ENCODE measurements at regions not wholly inside any gene's neighbourhood (a gene's known extent, or its start where the extent isn't known, plus 50 kb on each side); places are given as distances from the start of the nearest gene placed in this dataset.

DNA sequence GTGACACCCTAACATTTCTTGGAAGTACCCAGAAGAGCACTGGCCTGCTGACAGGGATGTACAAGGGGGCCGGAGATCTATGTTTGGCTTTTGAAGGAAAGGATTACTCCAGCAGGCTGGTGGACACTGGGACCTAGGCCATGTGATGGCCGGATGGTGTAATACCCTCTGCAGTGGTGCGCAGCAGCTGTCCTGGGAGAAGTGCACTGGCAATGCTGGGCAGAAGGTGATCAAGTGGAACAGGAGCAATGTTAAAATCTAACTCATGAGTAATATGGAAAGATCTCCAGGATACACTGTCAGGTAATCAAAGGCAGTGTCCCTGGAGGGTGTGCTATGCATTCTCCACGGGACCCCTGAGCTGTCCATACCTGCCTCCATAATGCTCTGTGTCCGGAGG lies 71.2 kb upstream of the POMGNT2 start:
- no peak for DNase-seq

DNA sequence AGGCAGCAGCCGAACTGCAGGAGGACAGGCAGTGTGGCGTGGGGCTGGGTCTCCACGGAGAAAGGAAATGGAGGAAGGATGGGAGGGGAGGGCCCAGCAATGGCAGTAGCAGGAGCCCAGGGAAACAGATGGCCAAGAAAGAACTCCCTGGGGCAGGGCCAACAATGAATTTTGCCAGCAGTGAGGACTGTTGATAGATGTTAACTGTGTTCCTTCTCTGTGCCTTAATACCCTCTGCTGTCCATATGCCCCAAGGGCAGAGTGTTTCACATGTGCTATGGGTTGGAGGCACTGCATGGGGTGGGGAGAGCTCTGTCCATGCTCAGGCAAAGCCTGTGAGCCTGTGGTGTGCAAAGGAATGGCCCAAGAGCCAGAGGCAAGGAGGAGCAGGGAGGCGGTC lies 70.8 kb upstream of the POMGNT2 start:
- DNase-seq, result no peak

DNA sequence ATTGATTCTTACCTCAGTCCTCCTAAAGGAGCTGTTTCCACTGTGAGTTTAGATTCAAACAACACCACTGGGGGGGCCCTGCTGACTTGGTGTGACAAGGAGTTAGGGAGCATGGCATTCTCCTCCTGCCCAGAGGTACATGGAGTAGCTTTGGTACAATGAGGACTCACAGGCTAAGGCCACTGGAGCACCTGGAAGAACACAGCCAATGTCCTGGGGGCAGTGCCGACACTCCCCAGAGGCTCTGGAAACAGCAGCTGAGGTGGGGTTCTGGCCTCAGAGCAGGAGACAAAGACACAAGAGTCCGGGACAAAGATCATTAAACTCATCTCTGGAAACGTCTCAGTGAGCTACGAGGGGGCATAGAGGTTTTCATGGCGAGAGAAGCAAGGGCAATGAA lies 69.7 kb upstream of the POMGNT2 start:
- no peak for DNase-seq

DNA sequence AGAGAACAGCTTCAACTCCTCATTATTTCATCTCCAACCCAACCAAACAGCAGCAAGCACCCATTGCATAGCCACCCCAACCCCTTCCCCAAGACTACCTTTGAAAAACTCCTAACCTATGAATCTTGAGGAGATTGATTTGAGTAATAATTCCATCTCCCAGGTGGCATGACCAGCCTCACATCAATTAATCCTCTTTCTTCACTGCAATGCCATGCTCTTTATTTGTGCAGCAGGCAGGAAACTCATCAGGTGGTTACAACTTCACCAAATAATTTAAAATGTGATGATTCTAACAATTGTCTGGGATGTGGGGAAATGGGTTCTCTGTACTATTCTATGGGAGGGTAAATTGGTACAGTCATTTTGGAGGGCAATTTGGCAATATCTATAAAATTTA lies 68.1 kb upstream of the POMGNT2 start:
- no peak for DNase-seq

DNA sequence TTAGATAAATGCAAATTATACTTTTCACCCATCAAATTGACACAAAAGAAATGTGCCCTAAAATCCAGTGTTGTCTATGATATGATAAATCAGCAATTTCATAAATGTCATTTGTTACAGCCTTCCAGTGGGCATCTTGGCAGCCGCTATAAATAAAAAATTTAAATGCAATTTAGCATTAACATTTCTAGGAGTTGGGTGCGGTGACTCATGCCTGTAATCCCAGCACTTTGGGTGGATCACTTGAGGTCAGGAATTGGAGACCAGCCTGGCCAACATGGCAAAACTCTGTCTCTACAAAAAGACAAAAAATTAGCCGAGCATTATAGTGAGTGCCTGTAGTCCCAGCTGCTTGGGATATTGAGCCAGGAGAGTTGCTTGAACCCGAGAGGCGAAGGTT lies 65.9 kb upstream of the POMGNT2 start:
- no peak for DNase-seq

DNA sequence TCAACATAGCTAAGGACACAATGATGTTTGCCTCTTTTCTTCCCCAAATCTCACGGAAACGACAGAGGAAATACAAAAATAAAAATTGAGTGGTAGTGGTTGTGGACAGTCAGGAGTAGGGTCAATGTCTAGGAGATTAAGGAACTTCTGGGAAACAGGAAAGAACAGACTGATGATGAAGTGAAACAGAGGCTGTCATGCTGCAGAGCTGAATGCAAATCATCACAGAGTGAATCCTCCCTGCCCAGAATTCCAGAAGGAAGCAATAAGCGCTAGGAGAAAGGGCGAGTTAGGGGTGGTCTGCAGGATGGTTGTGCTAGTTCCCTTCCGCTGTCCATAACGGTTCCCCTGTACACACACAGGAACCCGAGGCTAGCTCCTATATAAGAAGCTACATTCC lies 64.7 kb upstream of the POMGNT2 start:
- DNase-seq, result no peak

DNA sequence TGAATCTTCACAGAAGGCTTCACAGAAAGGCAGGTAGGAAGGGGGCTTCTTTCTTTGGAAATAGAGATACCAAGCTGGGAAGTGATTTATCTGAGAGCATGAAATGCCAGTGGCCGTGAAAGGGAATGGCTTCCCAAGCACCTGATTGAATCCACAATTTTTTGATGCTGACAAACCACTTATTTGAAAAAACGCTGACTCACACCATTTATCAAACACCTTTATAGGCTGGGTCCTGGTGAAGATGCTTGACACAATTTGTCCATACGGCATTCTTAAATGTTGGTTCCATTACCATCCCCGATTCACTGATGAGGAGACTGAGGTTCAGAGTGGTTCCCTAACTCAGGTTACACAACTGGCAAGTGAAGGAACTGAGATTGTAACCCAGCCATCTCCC lies 64.1 kb upstream of the POMGNT2 start:
- no peak for DNase-seq

DNA sequence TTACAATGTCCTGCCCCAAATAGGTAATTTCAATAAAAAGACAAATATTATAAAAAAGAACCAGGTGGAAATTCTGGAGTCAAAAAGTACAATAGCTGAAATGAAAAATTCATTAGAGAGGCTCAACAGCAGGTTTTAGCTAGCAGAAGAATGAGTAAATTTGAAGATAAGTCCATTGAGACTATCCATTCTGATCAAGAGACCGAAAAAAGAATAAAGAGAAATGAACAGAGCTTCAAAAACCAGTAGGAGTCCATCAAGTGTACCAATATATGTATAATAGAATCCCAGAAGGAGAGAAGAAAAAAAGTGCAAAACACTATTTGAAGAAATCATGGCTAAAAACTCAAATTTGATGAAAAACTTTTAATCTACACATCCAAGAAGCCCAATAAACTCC lies 60.5 kb upstream of the POMGNT2 start:
- no peak for DNase-seq

DNA sequence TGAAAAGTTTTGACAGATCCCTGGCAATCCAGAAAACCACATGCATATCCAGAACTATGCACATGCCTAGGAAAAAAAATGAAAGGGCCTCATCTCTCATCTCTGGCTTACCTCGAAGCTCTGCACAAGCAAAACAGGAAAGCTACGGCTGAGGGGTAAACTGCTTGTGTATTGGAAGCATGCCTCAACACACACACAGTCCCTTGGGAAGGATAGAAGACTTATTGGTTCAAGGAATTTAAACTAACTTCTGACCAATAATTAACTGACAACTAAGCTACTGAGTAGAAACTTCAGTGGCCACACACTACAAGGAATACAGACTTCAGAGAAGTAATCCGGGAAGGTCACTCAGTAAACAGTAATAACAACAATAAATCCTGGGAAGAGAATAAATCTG lies 59.9 kb upstream of the POMGNT2 start:
- no peak for DNase-seq

DNA sequence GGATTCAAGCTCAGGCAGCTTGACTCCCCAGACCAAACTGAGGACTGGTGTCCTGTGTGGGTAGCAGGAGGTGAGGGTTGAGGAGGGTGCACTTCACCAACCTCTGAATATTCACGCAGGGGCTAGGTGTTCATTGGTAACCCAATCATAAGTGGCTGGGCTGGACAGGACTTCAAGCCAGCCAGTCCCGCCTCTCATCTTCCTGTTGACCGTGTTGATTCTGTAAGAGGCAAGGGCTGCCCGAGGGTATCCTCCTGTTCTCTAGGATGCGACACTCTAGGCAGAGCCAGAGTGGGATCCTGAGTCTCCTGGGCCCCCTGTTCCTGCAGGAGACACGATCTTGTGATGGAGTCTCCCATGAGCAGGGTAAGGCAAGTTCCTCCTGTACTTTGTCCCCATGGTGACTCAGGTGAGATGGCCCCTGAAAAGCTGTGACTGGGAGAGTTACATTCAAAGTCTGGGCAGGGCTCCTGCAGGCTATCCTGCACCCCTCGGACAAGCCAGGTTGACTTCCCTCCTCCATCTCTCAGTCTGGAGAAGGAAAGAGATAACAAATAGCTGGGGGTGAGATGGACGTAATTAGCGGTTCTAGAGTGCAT lies 58.1 kb upstream of the POMGNT2 start:
- no peak for DNase-seq

DNA sequence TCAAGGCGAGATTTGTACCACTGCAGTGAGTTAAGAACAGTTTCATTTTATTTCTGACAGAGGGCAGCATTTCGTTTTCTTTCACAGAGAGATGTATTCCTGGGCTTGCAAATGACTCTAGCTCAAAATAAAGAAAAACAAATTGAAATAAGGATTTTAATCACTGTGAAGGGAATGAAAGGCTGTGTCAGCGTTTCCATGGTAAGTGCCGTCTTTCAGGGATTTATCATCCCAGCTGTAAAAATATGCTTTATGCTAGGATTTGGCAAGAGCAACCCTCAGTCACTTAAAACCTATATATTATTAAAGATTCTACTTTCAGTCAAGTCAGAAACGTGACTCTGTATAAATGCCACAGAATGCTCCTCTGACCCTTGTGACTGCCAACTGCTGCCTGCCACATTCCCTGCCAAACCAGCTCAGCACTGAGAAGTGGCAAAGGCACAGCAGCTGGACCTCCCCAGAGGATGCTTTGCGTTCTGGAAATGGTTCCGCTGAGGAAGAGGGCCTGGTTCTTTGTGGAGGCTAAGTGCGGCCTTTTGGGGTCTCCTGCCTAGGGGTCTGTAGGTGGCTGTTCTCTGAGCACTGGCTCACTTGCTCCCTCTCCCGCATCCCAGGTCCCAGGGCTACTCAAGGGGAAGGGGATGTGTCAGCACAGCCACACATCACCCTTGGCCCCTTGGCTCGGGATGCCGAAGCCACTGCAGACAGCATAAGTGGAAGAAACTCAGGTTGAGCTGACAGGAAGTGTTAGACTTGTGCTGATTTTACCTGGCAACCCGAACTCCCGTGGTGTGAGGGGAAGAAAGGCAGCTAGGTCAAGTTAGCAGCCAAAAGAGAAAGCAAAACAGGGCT lies 56.6 kb upstream of the POMGNT2 start:
- peak; percentile 36 for DNase-seq

DNA sequence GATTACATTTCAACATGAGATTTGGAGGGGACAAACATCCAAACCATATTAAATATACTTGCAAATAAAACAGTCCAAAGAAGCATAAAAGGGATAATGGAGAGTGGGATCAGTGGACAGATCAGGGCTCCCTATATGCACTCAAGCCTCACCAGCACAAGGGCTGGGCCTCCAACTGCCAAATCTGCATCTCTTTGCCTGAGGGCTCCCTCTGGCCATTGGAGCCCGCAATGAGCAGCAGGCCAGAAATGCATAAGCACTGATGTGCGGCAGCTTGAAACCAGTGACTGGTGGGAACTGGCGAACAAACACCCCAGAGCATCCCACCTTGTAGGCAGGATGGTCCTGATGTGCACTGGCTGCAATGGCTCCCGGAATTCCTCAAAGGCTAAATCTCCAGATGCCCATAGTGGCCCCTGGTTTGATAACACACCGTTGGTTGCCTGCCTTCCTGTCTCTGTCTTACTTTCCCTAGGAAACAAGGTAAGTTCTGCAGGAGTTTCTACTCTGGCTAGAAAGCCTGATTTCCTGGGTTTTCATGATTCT lies 55.9 kb upstream of the POMGNT2 start:
- peak; percentile 51 for DNase-seq

DNA sequence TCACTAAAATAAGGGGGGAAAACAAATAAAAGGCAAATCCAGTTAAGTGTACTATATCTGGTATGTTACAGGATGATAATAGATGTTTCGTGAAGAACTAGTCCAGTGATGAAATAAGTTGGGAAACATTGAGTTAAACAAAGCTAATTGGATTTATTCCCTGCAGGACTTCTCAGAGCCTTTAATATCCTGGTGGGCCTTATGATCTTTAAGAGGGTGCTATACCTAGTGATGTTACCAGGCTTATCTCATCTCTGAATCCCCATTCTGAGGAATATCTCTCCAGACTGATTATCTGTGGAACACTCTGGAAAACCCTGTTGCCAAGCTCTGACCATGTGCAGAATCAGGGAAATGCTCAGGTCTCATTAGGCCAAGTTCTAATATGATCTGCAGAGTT lies 54.8 kb upstream of the POMGNT2 start:
- DNase-seq, result no peak

DNA sequence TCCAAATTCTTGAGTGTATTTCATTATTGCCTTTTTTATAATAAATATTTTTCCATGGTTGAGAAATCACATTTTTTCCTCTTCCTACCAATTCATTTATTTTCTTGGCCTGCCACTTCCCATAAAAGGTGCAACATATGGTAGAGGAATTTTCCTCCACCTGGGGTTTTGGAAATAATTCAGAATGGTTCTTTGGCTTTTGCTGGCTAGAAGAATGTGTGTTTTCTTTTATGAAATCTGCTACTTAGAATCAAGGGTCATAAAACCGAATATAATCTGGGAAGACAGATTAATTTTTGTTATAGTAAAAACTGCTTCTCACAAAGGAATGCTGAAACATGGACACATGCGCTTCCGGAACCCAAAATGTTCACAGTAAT lies 54.0 kb upstream of the POMGNT2 start:
- no peak for DNase-seq

DNA sequence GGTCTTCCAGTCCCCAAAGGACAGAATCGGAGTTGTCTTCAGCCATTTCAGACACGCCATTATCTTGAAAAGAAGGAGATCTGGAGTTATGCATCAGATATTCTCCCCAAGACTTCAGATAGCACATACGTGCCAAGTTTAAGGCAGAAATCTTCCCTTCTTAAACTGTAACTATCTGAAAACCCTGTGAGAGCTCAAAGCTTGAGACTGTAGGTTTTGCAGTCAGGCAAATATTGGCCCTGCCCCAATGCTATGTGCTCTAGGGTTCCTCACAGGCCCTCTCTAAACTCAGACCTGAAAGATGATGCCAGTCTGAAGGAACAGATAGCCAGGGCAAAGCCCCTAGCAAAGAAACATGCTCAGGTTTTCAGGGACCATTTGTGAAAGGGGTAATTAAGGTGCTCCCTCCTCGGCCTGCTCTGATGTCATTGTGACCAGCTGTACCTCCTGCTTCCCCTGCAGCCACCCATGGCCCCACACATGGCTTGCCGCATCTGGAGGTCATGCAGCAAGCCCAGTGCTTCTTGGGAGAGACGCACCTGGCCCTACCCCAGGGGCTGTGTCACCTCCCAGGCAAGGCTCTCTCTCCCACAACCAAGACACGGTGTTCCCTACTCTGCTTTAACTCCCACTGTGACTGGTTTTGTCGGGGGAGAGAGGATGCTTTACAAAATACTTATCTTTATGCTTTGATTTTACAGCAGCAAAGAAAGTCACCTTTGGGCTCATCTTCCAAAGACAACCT lies 53.4 kb upstream of the POMGNT2 start:
- DNase-seq, result no peak

DNA sequence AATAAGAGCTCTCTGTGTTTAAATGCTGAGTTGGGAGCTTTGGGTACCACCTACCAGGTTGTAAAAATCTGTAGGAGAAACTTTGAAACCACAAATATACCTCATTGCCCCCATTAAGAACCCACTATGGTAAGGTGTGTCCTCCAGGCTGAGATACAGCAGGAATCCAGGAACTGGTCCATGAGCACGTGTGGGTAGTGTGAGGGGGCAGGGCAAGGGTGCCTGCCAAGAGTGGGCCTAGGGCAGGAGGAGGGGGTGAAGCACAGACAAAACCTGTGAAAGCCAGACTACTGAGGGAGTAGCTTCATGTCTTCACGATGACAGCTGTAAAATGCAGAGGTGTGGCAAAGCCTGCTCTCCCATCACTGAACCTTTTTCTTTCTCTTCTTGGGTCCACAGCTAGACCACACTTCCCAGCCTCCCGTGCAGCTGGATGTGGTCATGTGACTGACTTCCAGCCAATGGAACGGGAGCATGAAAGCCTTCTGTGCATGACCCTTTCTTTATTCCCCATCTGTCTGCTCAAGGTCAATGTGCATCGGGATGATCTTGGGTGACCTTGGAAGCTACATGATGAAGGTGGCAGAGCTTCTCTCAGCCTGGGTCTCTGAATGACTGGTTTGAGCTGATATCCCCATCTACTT lies 51.1 kb upstream of the POMGNT2 start:
- DNase-seq, result no peak

DNA sequence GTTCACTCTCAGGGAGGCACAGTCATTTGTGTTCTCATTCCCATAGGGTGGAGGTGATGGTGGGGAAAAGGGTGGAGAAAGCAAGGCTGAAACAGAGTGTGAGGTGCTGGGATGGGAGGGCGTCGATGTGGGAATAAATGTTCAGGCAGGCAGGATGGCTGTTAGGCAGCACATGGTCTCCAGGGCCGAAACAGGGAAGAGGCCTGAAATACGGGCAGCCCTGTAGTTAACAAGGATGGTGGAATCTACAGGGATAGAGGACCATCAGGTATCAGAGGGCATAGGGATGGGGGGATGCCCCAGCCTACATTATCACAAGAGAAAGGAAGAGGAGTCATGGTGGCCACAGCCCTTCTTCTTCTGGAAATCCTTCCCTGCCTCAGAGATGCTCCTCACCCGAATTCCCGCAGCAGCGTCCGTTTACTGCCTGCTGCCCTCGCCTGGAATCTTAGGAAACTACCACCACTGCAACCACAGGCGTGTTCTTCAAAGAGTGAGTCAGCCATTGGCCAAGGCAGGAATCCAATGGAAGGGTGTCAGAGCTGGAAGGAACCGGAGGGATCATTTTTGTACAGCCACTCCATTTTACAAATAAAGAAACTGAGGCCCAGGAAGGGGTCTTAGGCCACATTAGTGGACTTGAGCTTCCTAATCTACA lies 49.7 kb upstream of the POMGNT2 start:
- DNase-seq, result peak; percentile 68
